ENCODE measurements at regions not wholly inside any gene's neighbourhood (a gene's known extent, or its start where the extent isn't known, plus 50 kb on each side); places are given as distances from the start of the nearest gene placed in this dataset.

GRCh38 chr2:240329116-240329665, 106.3 kb upstream of the GPC1 start:
- H3K9me3 ChIP-seq (ENCODE audit: insufficient read depth in 2 of 2, low read depth in 1 of 2, low read length in 1 of 2), result peaks cover 4 to 10% of the 10 kb centered on the region in 2 experiments; a peak in 2 of 4 replicates
- H2AFZ ChIP-seq (ENCODE audit: low read length), result no peak overlapping the region
- H3K27ac ChIP-seq (ENCODE audit: low read depth, low read length), result no peak overlapping the region
- no peak overlapping the region for H2AK5ac ChIP-seq (ENCODE audit: low read depth, low read length)
- H3K79me2 ChIP-seq (ENCODE audit: control insufficient read depth in 1 of 2, insufficient read depth in 2 of 2, low read length in 2 of 2), result no peaks in the 10 kb centered on the region
- H3K14ac ChIP-seq (ENCODE audit: insufficient read length), result no peak overlapping the region
- no peak for DNase-seq (ENCODE audit: low read depth in 1 of 2, low spot score in 2 of 2)
- no peak overlapping the region for H2BK120ac ChIP-seq (replicated peaks; ENCODE audit: low read depth, low read length)
- H3K27me3 ChIP-seq (replicated peaks in 1 of 4; ENCODE audit: control insufficient read depth in 3 of 4, extremely low read depth in 1 of 4, insufficient read depth in 3 of 4, low read length in 3 of 4), result no peaks in the 10 kb centered on the region
- H3K79me1 ChIP-seq (ENCODE audit: low read depth, low read length), result no peaks in the 10 kb centered on the region
- no peak overlapping the region for H4K91ac ChIP-seq (replicated peaks; ENCODE audit: insufficient read length, low read length)
- no peak overlapping the region for H2BK12ac ChIP-seq (ENCODE audit: low read depth, low read length)
- no peak overlapping the region for H4K5ac ChIP-seq (ENCODE audit: insufficient read length, low read depth, low read length)
- no peak overlapping the region for H3K4me2 ChIP-seq (ENCODE audit: insufficient read depth in 1 of 2, low read depth in 2 of 2, low read length in 2 of 2)
- no peak overlapping the region for H3K18ac ChIP-seq (ENCODE audit: extremely low read depth, low read length)
- no peak overlapping the region for H2BK5ac ChIP-seq (ENCODE audit: low read depth, low read length)
- no peak overlapping the region for H3K56ac ChIP-seq (replicated peaks; ENCODE audit: insufficient read length, low read depth, low read length)
- no peak overlapping the region for H4K8ac ChIP-seq (ENCODE audit: extremely low read depth, insufficient read depth, low read length)
- 83% methylated on average over 10 of the region's 10 CpGs; no CpG with 5 or more reads in 1 of the 2 experiments for WGBS, 2 experiments (ENCODE audit: extremely low coverage in 1 of 2, insufficient coverage in 1 of 2, insufficient read length in 1 of 2, insufficient replicate concordance in 2 of 2, low coverage in 1 of 2, low lambda C conversion rate in 2 of 2, missing lambda C conversion rate in 1 of 2)
- POLR2A ChIA-PET (ENCODE audit: partially characterized antibody), result no interaction called here
- H3K23ac ChIP-seq (ENCODE audit: insufficient read length), result no peak overlapping the region
- H4K20me1 ChIP-seq (replicated peaks in 1 of 2; ENCODE audit: control insufficient read depth in 1 of 2, insufficient read depth in 2 of 2, low read length in 2 of 2), result no peaks in the 10 kb centered on the region
- CTCF ChIA-PET (ENCODE audit: partially characterized antibody), result no interaction called here
- no peak for FAIRE-seq
- no peak overlapping the region for H3K4ac ChIP-seq (replicated peaks; ENCODE audit: insufficient read length, low read depth, low read length)
- H2BK20ac ChIP-seq (ENCODE audit: low read length), result no peak overlapping the region
- no peaks in the 10 kb centered on the region for H3K23me2 ChIP-seq (ENCODE audit: low read depth, low read length)
- no peak overlapping the region for H3K9ac ChIP-seq (replicated peaks in 1 of 4; ENCODE audit: extremely low read depth in 1 of 4, low read depth in 3 of 4, low read length in 3 of 4)
- H3K36me3 ChIP-seq (ENCODE audit: control insufficient read depth in 2 of 4, insufficient read depth in 4 of 4, low read length in 3 of 4), result no peaks in the 10 kb centered on the region
- no peak overlapping the region for H2BK15ac ChIP-seq (ENCODE audit: low read length)
- H3K4me1 ChIP-seq (replicated peaks in 1 of 4; ENCODE audit: control insufficient read depth in 3 of 4, insufficient read depth in 4 of 4, low read length in 3 of 4), result no peaks in the 10 kb centered on the region
- H3K4me3 ChIP-seq (ENCODE audit: extremely low read depth in 1 of 4, insufficient read depth in 2 of 4, low read depth in 3 of 4, low read length in 4 of 4), result no peak overlapping the region
- no peak for TF ChIP-seq SUZ12 (IDR thresholded peaks at IDR 0.05; ENCODE audit: low read length)
- no peak for TF ChIP-seq SIRT6 (IDR thresholded peaks at IDR 0.05; ENCODE audit: low read length)
- no peak for TF ChIP-seq SP4 (IDR thresholded peaks at IDR 0.05; ENCODE audit: low read length)
- TF ChIP-seq TCF12 (IDR thresholded peaks at IDR 0.05; ENCODE audit: low read depth, low read length), result no peak

Measured in H1 (cell line).